Activated CD8-positive, alpha-beta T cell treated with anti-CD3 and anti-CD28 coated beads for 36 hours (primary cell): ENCODE measurements at regions not wholly inside any gene's neighbourhood (a gene's known extent, or its start where the extent isn't known, plus 50 kb on each side); places are given as distances from the start of the nearest gene placed in this dataset.

Source experiments
- ATAC-seq: fragments of 200-7000 bp; cut with Tn5 transposase; one replicate; pipeline ENCODE4 v1.10.0; 2021; ENCODE audit warnings: mild to moderate bottlenecking, moderate library complexity
- CTCF ChIA-PET: fragments of 350-600 bp; sonication (Branson Sonifier 250); formaldehyde crosslinking; loops from one replicate; lab custom pipeline; 2021; ENCODE audit warnings: antibody characterized with exemption; lab: Charles Lee
- POLR2A ChIA-PET: fragments of 350-600 bp; sonication (Branson Sonifier 250); formaldehyde crosslinking; loops from one replicate; lab custom pipeline; 2021; ENCODE audit warnings: antibody characterized with exemption; lab: Charles Lee
- DNase-seq: peaks from one replicate; pipeline ENCODE4 v3.0.0-alpha.2; 2020
- H3K27ac Mint-ChIP-seq: one replicate; pipeline ENCODE4 v1.8.0; 2021; ENCODE audit warnings: mild to moderate bottlenecking, mixed read lengths
- H3K27me3 Mint-ChIP-seq: one replicate; pipeline ENCODE4 v1.8.0; 2021; ENCODE audit warnings: mixed read lengths
- H3K36me3 Mint-ChIP-seq: one replicate; pipeline ENCODE4 v1.8.0; 2021; ENCODE audit warnings: low read depth, mixed read lengths
- H3K4me1 Mint-ChIP-seq: one replicate; pipeline ENCODE4 v1.8.0; 2021; ENCODE audit warnings: low read depth, mixed read lengths
- H3K4me3 Mint-ChIP-seq: one replicate; pipeline ENCODE4 v1.8.0; 2021; ENCODE audit warnings: mild to moderate bottlenecking, moderate library complexity, mixed read lengths
- H3K9me3 Mint-ChIP-seq: one replicate; pipeline ENCODE4 v1.8.0; 2021; ENCODE audit warnings: mixed read lengths
- CTCF ChIP-seq: fragments of 200-600 bp; IDR thresholded peaks from one replicate; pipeline ENCODE4 v1.8.0; 2022; ENCODE audit warnings: antibody characterized with exemption, mild to moderate bottlenecking
- intact Hi-C: fragments of 100-400 bp; cut with micrococcal nuclease; formaldehyde crosslinking; loops from one replicate; pipeline ENCODE4 v1.10.0; 2022

- no peaks in the 10 kb centered on the region for H3K4me1 Mint-ChIP-seq
- ChIA-PET POLR2A (no interaction called here), CTCF (no interaction called here)
- no peak for DNase-seq
- no peak overlapping the region for H3K4me3 Mint-ChIP-seq
- no peak overlapping the region for H3K27ac Mint-ChIP-seq
- H3K36me3 Mint-ChIP-seq, result no peaks in the 10 kb centered on the region
- no peak for TF ChIP-seq CTCF
- no peaks in the 10 kb centered on the region for H3K27me3 Mint-ChIP-seq
- intact Hi-C loops, result no loop called here
- no peak for ATAC-seq
- H3K9me3 Mint-ChIP-seq, result no peaks in the 10 kb centered on the region
These were observed 203.2 kb upstream of the ACVR2A start for GRCh38 chr2:147641651-147642050.

GRCh38 chr2:147639891-147640290, 204.9 kb upstream of the ACVR2A start:
- Mint-ChIP-seq H3K27me3 (no peaks in the 10 kb centered on the region), H3K27ac (no peak overlapping the region), H3K4me1 (peaks cover 3% of the 10 kb centered on the region), H3K36me3 (no peaks in the 10 kb centered on the region), H3K4me3 (no peak overlapping the region), H3K9me3 (no peaks in the 10 kb centered on the region)
- ChIA-PET POLR2A (no interaction called here), CTCF (no interaction called here)
- DNase-seq (no peak), ATAC-seq (no peak)
- TF ChIP-seq CTCF, result no peak
- intact Hi-C loops, result no loop called here

GRCh38 chr2:147639386-147639785, 205.4 kb upstream of the ACVR2A start:
- Mint-ChIP-seq H3K9me3 (no peaks in the 10 kb centered on the region), H3K27me3 (no peaks in the 10 kb centered on the region), H3K36me3 (no peaks in the 10 kb centered on the region), H3K4me1 (peaks cover 3% of the 10 kb centered on the region), H3K4me3 (no peak overlapping the region), H3K27ac (no peak overlapping the region)
- intact Hi-C loops, result no loop called here
- DNase-seq (no peak), ATAC-seq (no peak)
- no peak for TF ChIP-seq CTCF
- ChIA-PET CTCF (no interaction called here), POLR2A (no interaction called here)

- ChIA-PET POLR2A (no interaction called here), CTCF (no interaction called here)
- no peak overlapping the region for H3K27ac Mint-ChIP-seq
- no peak for ATAC-seq
- intact Hi-C loops, result no loop called here
- no peaks in the 10 kb centered on the region for H3K27me3 Mint-ChIP-seq
- H3K4me1 Mint-ChIP-seq, result peaks cover 8% of the 10 kb centered on the region
- no peak overlapping the region for H3K4me3 Mint-ChIP-seq
- H3K36me3 Mint-ChIP-seq, result no peaks in the 10 kb centered on the region
- no peak for DNase-seq
- H3K9me3 Mint-ChIP-seq, result no peaks in the 10 kb centered on the region
- TF ChIP-seq CTCF, result no peak
These were observed 207.9 kb upstream of the ACVR2A start for GRCh38 chr2:147636886-147637285.

- POLR2A ChIA-PET, result no interaction called here
- CTCF ChIA-PET, result no interaction called here
- no peaks in the 10 kb centered on the region for H3K9me3 Mint-ChIP-seq
- intact Hi-C loops, result no loop called here
- H3K27ac Mint-ChIP-seq, result no peak overlapping the region
- H3K36me3 Mint-ChIP-seq, result no peaks in the 10 kb centered on the region
- H3K4me1 Mint-ChIP-seq, result peaks cover 12% of the 10 kb centered on the region
- H3K4me3 Mint-ChIP-seq, result no peak overlapping the region
- H3K27me3 Mint-ChIP-seq, result no peaks in the 10 kb centered on the region
- no peak for ATAC-seq
- TF ChIP-seq CTCF, result no peak
- DNase-seq, result no peak
These were observed 208.5 kb upstream of the ACVR2A start for GRCh38 chr2:147636238-147636882.
